Ascending aorta (tissue), 2 donors: ENCODE measurements at regions not wholly inside any gene's neighbourhood (a gene's known extent, or its start where the extent isn't known, plus 50 kb on each side); places are given as distances from the start of the nearest gene placed in this dataset.

Experiments used
- DNase-seq, 2 donors: peaks; one replicate each; pipeline ENCODE4 v3.0.0-alpha.2; 2019; ENCODE audit warnings: low spot score in 2 of 2
- H3K27ac ChIP-seq, 2 donors: fragments of 200-600 bp; sonication (generic); one replicate each; pipeline ENCODE4 v1.5.1; 2016 to 2017; ENCODE audit warnings: mild to moderate bottlenecking in 1 of 2
- H3K27me3 ChIP-seq: fragments of 200-600 bp; sonication (generic); one replicate; pipeline ENCODE4 v1.5.1; 2017
- H3K36me3 ChIP-seq, 2 donors: fragments of 200-600 bp; sonication (generic); one replicate each; pipeline ENCODE4 v1.5.1; 2016
- H3K4me1 ChIP-seq, 2 donors: fragments of 200-600 bp; sonication (generic); one replicate each; pipeline ENCODE4 v1.5.1; 2016 to 2017; ENCODE audit warnings: mild to moderate bottlenecking in 1 of 2
- H3K4me3 ChIP-seq, 2 donors: fragments of 200-600 bp; sonication (generic); one replicate each; pipeline ENCODE4 v1.5.1; 2016 to 2017; ENCODE audit warnings: mild to moderate bottlenecking in 1 of 2
- H3K9me3 ChIP-seq, 2 donors: fragments of 200-600 bp; sonication (generic); one replicate each; pipeline ENCODE4 v1.5.1; 2016
- CTCF ChIP-seq, 3 experiments: fragments of 200-600 bp in 2 of 3; fragments of 450-650 bp in 1 of 3; sonication (generic) in 2 of 3; IDR thresholded peaks; one replicate each; pipeline ENCODE4 v1.5.1; 2016 to 2019; ENCODE audit warnings: antibody characterized with exemption in 3 of 3, mild to moderate bottlenecking in 1 of 3, moderate library complexity in 1 of 3
- intact Hi-C: fragments of 100-400 bp; cut with DNase I; formaldehyde crosslinking; loops from one replicate; pipeline ENCODE4 v1.15.1; 2023

DNA sequence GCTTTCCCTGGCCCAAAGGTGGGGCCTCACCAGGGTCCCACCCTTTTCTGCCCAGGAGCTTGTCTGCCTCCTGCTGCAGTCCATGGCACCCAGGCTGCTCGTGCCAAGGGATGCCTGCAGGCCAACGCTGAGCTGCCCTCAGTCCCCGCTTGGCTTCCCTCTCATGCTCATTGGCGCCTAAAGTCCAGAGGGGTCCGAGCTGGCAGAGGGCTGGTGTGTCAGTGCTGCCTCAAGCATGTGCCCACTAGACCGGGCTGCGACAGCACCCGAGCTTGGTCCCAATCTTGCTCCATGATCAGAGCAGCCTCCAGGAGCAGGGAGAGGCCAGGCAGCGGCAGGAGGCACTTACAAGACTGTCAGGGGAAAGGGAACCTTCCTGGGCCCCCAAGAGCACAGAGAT is 287.0 kb downstream of the ICOS start:
- Histone ChIP-seq H3K4me3 (no peak overlapping the region), H3K27me3 (no peaks in the 10 kb centered on the region), H3K9me3 (no peaks in the 10 kb centered on the region), H3K4me1 (peaks cover 0 to 5% of the 10 kb centered on the region in 2 donors), H3K36me3 (no peaks in the 10 kb centered on the region), H3K27ac (no peak overlapping the region)
- no peak for DNase-seq
- intact Hi-C loops, result no loop called here
- no peak for TF ChIP-seq CTCF (IDR thresholded peaks at IDR 0.05)

- TF ChIP-seq CTCF (IDR thresholded peaks at IDR 0.05), result no peak
These were observed 289.1 kb downstream of the ICOS start for GRCh38 chr2:204225671-204226073.

GRCh38 chr2:204226305-204226880 is 289.8 kb downstream of the ICOS start:
- Histone ChIP-seq H3K27ac (no peak overlapping the region), H3K27me3 (no peaks in the 10 kb centered on the region), H3K9me3 (no peaks in the 10 kb centered on the region), H3K36me3 (no peaks in the 10 kb centered on the region), H3K4me1 (peaks cover 0 to 5% of the 10 kb centered on the region in 2 donors), H3K4me3 (no peak overlapping the region)
- no peak for DNase-seq
- intact Hi-C loops, result no loop called here
- no peak for TF ChIP-seq CTCF (IDR thresholded peaks at IDR 0.05)

More at GRCh38 chr2:204225671-204226073, 289.1 kb downstream of the ICOS start:
- H3K27ac ChIP-seq, result no peak overlapping the region
- intact Hi-C loops, result no loop called here
- no peak overlapping the region for H3K4me3 ChIP-seq
- no peak for DNase-seq
- no peaks in the 10 kb centered on the region for H3K9me3 ChIP-seq
- no peaks in the 10 kb centered on the region for H3K36me3 ChIP-seq
- H3K27me3 ChIP-seq, result no peaks in the 10 kb centered on the region
- H3K4me1 ChIP-seq, result peaks cover 0 to 5% of the 10 kb centered on the region in 2 donors

- Histone ChIP-seq H3K27me3 (no peaks in the 10 kb centered on the region), H3K4me3 (no peak overlapping the region), H3K4me1 (peaks cover 0 to 5% of the 10 kb centered on the region in 2 donors), H3K27ac (no peak overlapping the region), H3K36me3 (no peaks in the 10 kb centered on the region), H3K9me3 (no peaks in the 10 kb centered on the region)
- intact Hi-C loops, result no loop called here
- no peak for DNase-seq
- TF ChIP-seq CTCF (IDR thresholded peaks at IDR 0.05), result no peak
These were observed 291.8 kb downstream of the ICOS start for GRCh38 chr2:204228169-204228886.

GRCh38 chr2:204234248-204234647 is 297.7 kb downstream of the ICOS start:
- no peak overlapping the region for H3K27ac ChIP-seq
- H3K9me3 ChIP-seq, result no peaks in the 10 kb centered on the region
- H3K27me3 ChIP-seq, result no peaks in the 10 kb centered on the region
- DNase-seq, result no peak
- no peaks in the 10 kb centered on the region for H3K36me3 ChIP-seq
- no peaks in the 10 kb centered on the region for H3K4me1 ChIP-seq
- H3K4me3 ChIP-seq, result no peak overlapping the region
- intact Hi-C loops, result no loop called here
- no peak for TF ChIP-seq CTCF (IDR thresholded peaks at IDR 0.05)
